ENCODE measurements at regions not wholly inside any gene's neighbourhood (a gene's known extent, or its start where the extent isn't known, plus 50 kb on each side); places are given as distances from the start of the nearest gene placed in this dataset.
A peak's percentile ranks its signal among the peaks of the same experiment; 100 is the strongest.

- Histone ChIP-seq H3K36me3 (replicated peaks in 1 of 2; ENCODE audit: control insufficient read depth in 2 of 2, insufficient read depth in 2 of 2, low read length in 2 of 2) (no peaks in the 10 kb centered on the region), H3K27me3 (ENCODE audit: control insufficient read depth in 3 of 3, insufficient read depth in 3 of 3, low read depth in 1 of 3, low read length in 3 of 3) (no peaks in the 10 kb centered on the region), H2BK15ac (ENCODE audit: low read length) (no peak overlapping the region), H2BK12ac (ENCODE audit: low read length) (no peak overlapping the region), H2BK5ac (ENCODE audit: low read length) (no peak overlapping the region), H3K9ac (ENCODE audit: low read depth, low read length, poor library complexity) (no peak overlapping the region), H4K91ac (ENCODE audit: low read depth, low read length, poor library complexity) (no peak overlapping the region), H2BK120ac (ENCODE audit: low read depth, low read length) (no peak overlapping the region), H3K79me1 (ENCODE audit: low read depth, low read length) (no peaks in the 10 kb centered on the region), H3K4me1 (ENCODE audit: control insufficient read depth in 2 of 2, insufficient read depth in 1 of 2, low read depth in 1 of 2, low read length in 2 of 2) (peaks cover 2 to 10% of the 10 kb centered on the region in 2 donors), H3K27ac (replicated peaks; ENCODE audit: low read length) (no peak overlapping the region), H3K4ac (ENCODE audit: low read length) (no peak overlapping the region), H3K18ac (ENCODE audit: low read length) (no peak overlapping the region), H2AFZ (ENCODE audit: low read length) (no peak overlapping the region), H3K9me3 (replicated peaks in 1 of 2; ENCODE audit: control insufficient read depth in 2 of 2, insufficient read depth in 1 of 2, low read depth in 1 of 2, low read length in 2 of 2) (no peaks in the 10 kb centered on the region), H3K23ac (ENCODE audit: low read depth, low read length, poor library complexity) (no peak overlapping the region), H3K14ac (ENCODE audit: low read length) (no peak overlapping the region), H2AK5ac (ENCODE audit: low read depth, low read length) (no peak overlapping the region), H3K4me3 (ENCODE audit: low read length in 2 of 2) (no peak overlapping the region), H3K4me2 (ENCODE audit: insufficient read depth, low read length, poor library complexity, severe bottlenecking) (no peak overlapping the region), H4K8ac (ENCODE audit: low read depth, low read length) (no peak overlapping the region)
- WGBS, 2 donors (ENCODE audit: extremely low coverage in 2 of 2, insufficient read length in 2 of 2, insufficient replicate concordance in 1 of 2): no CpG with 5 or more reads among the region's 2 CpGs
- no peak for DNase-seq (ENCODE audit: low spot score)
These were observed 147.5 kb downstream of the RAB11FIP2 start for GRCh38 chr10:117899181-117899683.

- Histone ChIP-seq H3K14ac (ENCODE audit: low read length) (no peak overlapping the region), H3K4ac (ENCODE audit: low read length) (no peak overlapping the region), H3K27ac (replicated peaks; ENCODE audit: low read length) (no peak overlapping the region), H3K79me1 (ENCODE audit: low read depth, low read length) (no peaks in the 10 kb centered on the region), H4K8ac (ENCODE audit: low read depth, low read length) (no peak overlapping the region), H3K36me3 (replicated peaks in 1 of 2; ENCODE audit: control insufficient read depth in 2 of 2, insufficient read depth in 2 of 2, low read length in 2 of 2) (no peaks in the 10 kb centered on the region), H3K27me3 (ENCODE audit: control insufficient read depth in 3 of 3, insufficient read depth in 3 of 3, low read depth in 1 of 3, low read length in 3 of 3) (peaks cover 0 to 3% (median 0%) of the 10 kb centered on the region in 3 experiments), H2AFZ (ENCODE audit: low read length) (no peak overlapping the region), H2BK120ac (ENCODE audit: low read depth, low read length) (no peak overlapping the region), H2AK5ac (ENCODE audit: low read depth, low read length) (no peak overlapping the region), H4K91ac (ENCODE audit: low read depth, low read length, poor library complexity) (no peak overlapping the region), H3K4me2 (ENCODE audit: insufficient read depth, low read length, poor library complexity, severe bottlenecking) (no peak overlapping the region), H3K9ac (ENCODE audit: low read depth, low read length, poor library complexity) (no peak overlapping the region), H3K9me3 (replicated peaks in 1 of 2; ENCODE audit: control insufficient read depth in 2 of 2, insufficient read depth in 1 of 2, low read depth in 1 of 2, low read length in 2 of 2) (no peaks in the 10 kb centered on the region), H2BK12ac (ENCODE audit: low read length) (peak overlapping the region; percentile 34), H2BK15ac (ENCODE audit: low read length) (no peak overlapping the region), H3K4me3 (ENCODE audit: low read length in 2 of 2) (no peak overlapping the region), H3K4me1 (ENCODE audit: control insufficient read depth in 2 of 2, insufficient read depth in 1 of 2, low read depth in 1 of 2, low read length in 2 of 2) (peaks cover 2 to 10% of the 10 kb centered on the region in 2 donors), H2BK5ac (ENCODE audit: low read length) (no peak overlapping the region), H3K23ac (ENCODE audit: low read depth, low read length, poor library complexity) (no peak overlapping the region), H3K18ac (ENCODE audit: low read length) (peak overlapping the region; percentile 16)
- no CpG with 5 or more reads among the region's 3 CpGs for WGBS, 2 donors (ENCODE audit: extremely low coverage in 2 of 2, insufficient read length in 2 of 2, insufficient replicate concordance in 1 of 2)
- no peak for DNase-seq (ENCODE audit: low spot score)
These were observed 146.5 kb downstream of the RAB11FIP2 start for GRCh38 chr10:117900280-117900679.

GRCh38 chr10:117903854-117904253 is 142.9 kb downstream of the RAB11FIP2 start:
- H3K9ac ChIP-seq (ENCODE audit: low read depth, low read length, poor library complexity): no peak overlapping the region
- peaks cover 2 to 12% of the 10 kb centered on the region in 2 donors for H3K4me1 ChIP-seq (ENCODE audit: control insufficient read depth in 2 of 2, insufficient read depth in 1 of 2, low read depth in 1 of 2, low read length in 2 of 2)
- no peak overlapping the region for H2BK120ac ChIP-seq (ENCODE audit: low read depth, low read length)
- H2BK15ac ChIP-seq (ENCODE audit: low read length): no peak overlapping the region
- no peak overlapping the region for H3K14ac ChIP-seq (ENCODE audit: low read length)
- no peak overlapping the region for H2AFZ ChIP-seq (ENCODE audit: low read length)
- no peak overlapping the region for H3K23ac ChIP-seq (ENCODE audit: low read depth, low read length, poor library complexity)
- no peaks in the 10 kb centered on the region for H3K36me3 ChIP-seq (replicated peaks in 1 of 2; ENCODE audit: control insufficient read depth in 2 of 2, insufficient read depth in 2 of 2, low read length in 2 of 2)
- H2BK5ac ChIP-seq (ENCODE audit: low read length): no peak overlapping the region
- H3K79me1 ChIP-seq (ENCODE audit: low read depth, low read length): no peaks in the 10 kb centered on the region
- no peak overlapping the region for H4K8ac ChIP-seq (ENCODE audit: low read depth, low read length)
- H3K27me3 ChIP-seq (ENCODE audit: control insufficient read depth in 3 of 3, insufficient read depth in 3 of 3, low read depth in 1 of 3, low read length in 3 of 3): peaks cover 0 to 8% (median 0%) of the 10 kb centered on the region in 3 experiments
- H3K18ac ChIP-seq (ENCODE audit: low read length): no peak overlapping the region
- peaks cover 0 to 1% of the 10 kb centered on the region in 2 donors for H3K9me3 ChIP-seq (replicated peaks in 1 of 2; ENCODE audit: control insufficient read depth in 2 of 2, insufficient read depth in 1 of 2, low read depth in 1 of 2, low read length in 2 of 2)
- H4K91ac ChIP-seq (ENCODE audit: low read depth, low read length, poor library complexity): no peak overlapping the region
- H3K4ac ChIP-seq (ENCODE audit: low read length): no peak overlapping the region
- DNase-seq (ENCODE audit: low spot score): no peak
- no peak overlapping the region for H3K4me2 ChIP-seq (ENCODE audit: insufficient read depth, low read length, poor library complexity, severe bottlenecking)
- no peak overlapping the region for H3K27ac ChIP-seq (replicated peaks; ENCODE audit: low read length)
- no peak overlapping the region for H2AK5ac ChIP-seq (ENCODE audit: low read depth, low read length)
- no CpG with 5 or more reads among the region's 2 CpGs for WGBS, 2 donors (ENCODE audit: extremely low coverage in 2 of 2, insufficient read length in 2 of 2, insufficient replicate concordance in 1 of 2)
- no peak overlapping the region for H2BK12ac ChIP-seq (ENCODE audit: low read length)
- no peak overlapping the region for H3K4me3 ChIP-seq (ENCODE audit: low read length in 2 of 2)

GRCh38 chr10:117905404-117905803 is 141.3 kb downstream of the RAB11FIP2 start:
- no peak overlapping the region for H3K4me2 ChIP-seq (ENCODE audit: insufficient read depth, low read length, poor library complexity, severe bottlenecking)
- H2BK12ac ChIP-seq (ENCODE audit: low read length): peak overlapping the region; percentile 59
- peaks cover 0 to 1% of the 10 kb centered on the region in 2 donors for H3K9me3 ChIP-seq (replicated peaks in 1 of 2; ENCODE audit: control insufficient read depth in 2 of 2, insufficient read depth in 1 of 2, low read depth in 1 of 2, low read length in 2 of 2)
- H3K27ac ChIP-seq (replicated peaks; ENCODE audit: low read length): no peak overlapping the region
- WGBS, 2 donors (ENCODE audit: extremely low coverage in 2 of 2, insufficient read length in 2 of 2, insufficient replicate concordance in 1 of 2): no CpG with 5 or more reads among the region's 1 CpG
- peak overlapping the region; percentile 96 for H2AK5ac ChIP-seq (ENCODE audit: low read depth, low read length)
- H3K79me1 ChIP-seq (ENCODE audit: low read depth, low read length): no peaks in the 10 kb centered on the region
- peaks cover 2 to 3% of the 10 kb centered on the region in 2 donors for H3K4me1 ChIP-seq (ENCODE audit: control insufficient read depth in 2 of 2, insufficient read depth in 1 of 2, low read depth in 1 of 2, low read length in 2 of 2)
- no peak overlapping the region for H2BK5ac ChIP-seq (ENCODE audit: low read length)
- peak overlapping the region; percentile 6 for H2BK120ac ChIP-seq (ENCODE audit: low read depth, low read length)
- H3K18ac ChIP-seq (ENCODE audit: low read length): peak overlapping the region; percentile 94
- H3K4ac ChIP-seq (ENCODE audit: low read length): no peak overlapping the region
- H4K8ac ChIP-seq (ENCODE audit: low read depth, low read length): peak overlapping the region; percentile 5
- H3K27me3 ChIP-seq (ENCODE audit: control insufficient read depth in 3 of 3, insufficient read depth in 3 of 3, low read depth in 1 of 3, low read length in 3 of 3): peaks cover 0 to 12% (median 0%) of the 10 kb centered on the region in 3 experiments
- H3K9ac ChIP-seq (ENCODE audit: low read depth, low read length, poor library complexity): peak overlapping the region; percentile 47
- H2BK15ac ChIP-seq (ENCODE audit: low read length): peak overlapping the region; percentile 94
- peak overlapping the region; percentile 40 for H3K23ac ChIP-seq (ENCODE audit: low read depth, low read length, poor library complexity)
- no peak overlapping the region for H2AFZ ChIP-seq (ENCODE audit: low read length)
- H3K14ac ChIP-seq (ENCODE audit: low read length): peak overlapping the region; percentile 56
- no peak overlapping the region for H4K91ac ChIP-seq (ENCODE audit: low read depth, low read length, poor library complexity)
- no peaks in the 10 kb centered on the region for H3K36me3 ChIP-seq (replicated peaks in 1 of 2; ENCODE audit: control insufficient read depth in 2 of 2, insufficient read depth in 2 of 2, low read length in 2 of 2)
- DNase-seq (ENCODE audit: low spot score): no peak
- H3K4me3 ChIP-seq (ENCODE audit: low read length in 2 of 2): no peak overlapping the region
